ENCODE measurements at regions not wholly inside any gene's neighbourhood (a gene's known extent, or its start where the extent isn't known, plus 50 kb on each side); places are given as distances from the start of the nearest gene placed in this dataset.

- DNase-seq = no peak
Observed at GRCh38 chr2:144586476-144586875, 66.6 kb upstream of the ZEB2 start.

DNA sequence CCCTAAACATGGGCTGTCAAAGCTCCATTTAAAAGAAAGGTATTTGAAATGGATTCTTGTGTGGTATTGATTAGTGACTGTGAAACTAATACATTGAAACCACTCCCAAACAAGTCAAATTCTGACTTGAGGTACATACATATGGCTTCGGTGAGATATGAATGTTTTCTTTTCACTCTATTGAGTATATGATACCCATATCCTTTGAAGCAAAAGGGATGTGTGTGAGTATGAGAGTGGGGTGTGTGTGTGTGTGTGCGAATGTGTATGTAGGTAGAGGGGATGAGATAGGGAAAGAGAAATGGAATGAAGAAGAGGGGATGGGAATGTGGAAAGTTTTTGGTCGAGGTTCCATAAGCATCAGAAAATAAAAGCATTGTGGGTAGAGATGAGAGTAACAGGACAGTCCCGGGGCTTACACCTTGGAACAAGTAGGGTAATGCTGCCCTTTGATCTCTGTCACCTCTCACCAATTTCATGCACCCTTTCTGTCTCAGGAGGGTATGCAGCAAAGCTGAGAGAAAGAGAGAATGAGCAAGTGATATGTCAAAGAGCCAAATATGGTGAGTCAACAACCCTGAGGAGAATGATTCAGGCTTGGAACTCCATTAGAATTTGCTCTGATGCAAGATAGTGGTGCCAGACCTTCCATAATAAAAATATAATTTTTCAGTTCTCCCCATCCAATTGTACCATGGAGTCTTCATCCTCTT is 64.0 kb upstream of the ZEB2 start:
- no peak for DNase-seq

DNA sequence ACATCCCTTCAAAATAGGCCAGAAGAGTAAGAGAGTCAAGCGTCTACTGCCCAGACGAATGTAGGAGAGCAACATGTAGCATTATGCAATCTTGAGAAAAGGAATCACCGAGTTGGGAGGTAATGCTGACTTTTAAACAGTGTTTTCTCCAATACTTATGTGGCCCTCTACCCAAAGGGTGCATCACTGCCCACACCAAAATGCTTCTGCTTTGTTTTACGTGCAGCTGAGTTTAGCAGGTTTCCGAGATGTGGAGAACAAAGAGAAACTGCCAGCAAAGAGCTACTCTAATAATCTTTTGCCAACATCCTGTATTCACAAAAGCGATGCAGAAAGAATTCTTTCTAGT is 63.4 kb upstream of the ZEB2 start:
- no peak for DNase-seq

DNA sequence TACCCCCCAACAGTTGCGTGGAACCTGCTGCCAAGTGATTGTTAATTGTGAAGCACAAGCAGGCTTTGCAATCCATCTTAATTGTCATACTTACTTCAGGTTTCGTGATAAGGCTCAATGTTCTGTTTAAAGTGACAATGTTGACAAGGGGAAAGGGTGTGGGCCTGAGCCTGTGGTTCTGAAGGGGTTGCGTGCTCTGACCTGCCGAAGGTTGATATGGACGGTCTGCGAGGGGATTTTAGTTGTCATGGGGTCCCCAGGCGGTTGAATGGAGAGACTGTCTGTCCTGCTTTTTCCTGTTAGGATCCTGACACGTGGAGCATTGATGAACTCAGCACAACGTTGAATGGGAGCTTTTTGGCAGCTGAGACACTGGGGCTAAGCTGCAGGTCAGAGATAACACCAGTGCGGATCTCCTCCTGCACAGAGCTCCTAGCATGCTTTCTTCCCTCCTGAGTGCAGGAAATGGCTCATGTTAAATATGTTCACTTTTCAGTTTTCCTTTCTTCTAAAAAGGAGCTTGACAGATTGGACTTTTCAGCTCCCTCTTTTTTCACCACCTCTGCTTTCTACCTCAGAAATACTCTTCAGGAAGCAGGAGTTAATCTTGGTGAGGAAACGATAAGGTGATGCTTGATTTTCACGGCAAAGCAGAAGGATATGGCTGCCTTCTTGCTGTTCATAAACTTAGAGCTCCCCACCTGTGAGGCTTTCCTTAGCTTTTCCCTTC is 62.9 kb upstream of the ZEB2 start:
- DNase-seq = no peak

GRCh38 chr2:144580521-144581161 is 60.7 kb upstream of the ZEB2 start:
- no peak for DNase-seq

- DNase-seq = no peak
Observed at GRCh38 chr2:144579556-144579955, 59.6 kb upstream of the ZEB2 start.

- DNase-seq = no peak
Observed at GRCh38 chr2:144578099-144578498, 58.2 kb upstream of the ZEB2 start.

DNA sequence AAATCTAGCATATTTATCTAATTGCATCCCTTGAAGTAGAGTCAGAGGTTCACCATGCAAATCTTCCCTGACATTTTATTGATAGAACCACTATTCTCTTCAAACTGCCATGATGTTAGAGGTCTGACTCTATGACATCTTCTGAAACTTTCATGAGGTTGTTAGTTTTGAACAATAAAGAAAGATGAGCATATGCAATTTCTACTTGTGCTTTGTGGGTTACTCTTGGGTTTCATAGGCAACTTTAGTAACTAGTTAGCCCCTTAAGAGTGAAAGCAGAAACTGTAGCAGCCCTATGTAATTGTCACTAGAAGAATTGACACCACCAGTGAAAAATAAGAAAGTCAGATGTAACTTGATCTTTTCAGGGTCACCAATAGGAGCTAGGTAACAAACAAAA is 53.1 kb upstream of the ZEB2 start:
- DNase-seq = no peak

DNA sequence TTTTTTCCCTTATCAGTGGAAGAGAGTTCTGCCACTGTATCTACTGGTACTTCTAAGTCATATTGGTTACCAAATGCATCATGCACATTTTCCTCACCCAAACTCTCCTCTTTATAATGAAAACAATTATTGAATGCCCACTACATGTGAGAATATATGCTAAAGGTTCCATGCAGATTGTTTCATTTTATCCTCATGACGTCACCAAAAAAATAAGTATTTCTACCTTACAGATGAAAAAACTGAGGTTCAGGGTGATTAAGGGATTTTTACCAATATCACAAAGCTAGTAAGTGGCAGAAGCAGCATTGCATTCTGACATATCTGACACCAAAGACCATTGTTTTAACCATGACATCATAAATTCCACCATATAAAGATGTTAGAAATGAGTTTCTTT is 51.9 kb upstream of the ZEB2 start:
- no peak for DNase-seq

- no peak for DNase-seq
Observed at GRCh38 chr2:144570566-144570965, 50.6 kb upstream of the ZEB2 start.
